ENCODE measurements at regions not wholly inside any gene's neighbourhood (a gene's known extent, or its start where the extent isn't known, plus 50 kb on each side); places are given as distances from the start of the nearest gene placed in this dataset.
"Not testable (repeated sequence)": the region's sequence is repeated elsewhere in the genome, so short reads cannot be mapped to it uniquely, and the experiment has no call there.

DNA sequence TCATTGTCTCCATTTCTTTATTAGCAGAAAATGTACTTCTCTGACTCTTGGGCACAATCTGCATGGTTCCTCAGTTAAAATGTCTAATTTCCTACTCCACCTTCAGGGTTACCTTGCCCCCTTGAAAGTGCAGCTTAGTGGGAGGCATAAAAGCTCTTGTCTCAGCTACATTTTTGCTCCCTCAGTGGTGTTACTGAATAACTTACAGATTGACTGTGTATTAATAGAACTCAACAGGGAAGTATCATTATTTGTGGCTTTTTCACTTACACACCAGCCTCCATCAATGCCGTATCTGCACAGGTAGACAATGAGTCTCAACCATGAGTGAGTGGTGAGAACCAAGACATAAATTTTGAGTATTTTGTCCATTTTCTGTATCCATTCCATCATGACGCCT lies 456.2 kb upstream of the MIR17HG start:
- Histone ChIP-seq H3K36me3 (ENCODE audit: control insufficient read depth in 1 of 2, insufficient read depth in 2 of 2, low read length in 2 of 2) (no peaks in the 10 kb centered on the region), H3K27me3 (ENCODE audit: control insufficient read depth in 1 of 2, insufficient read depth in 2 of 2, low read length in 2 of 2) (no peaks in the 10 kb centered on the region), H3K27ac (ENCODE audit: low read depth, low read length) (no peak overlapping the region), H3K9me3 (ENCODE audit: control insufficient read depth in 1 of 2, low read length in 2 of 2) (no peaks in the 10 kb centered on the region), H3K9ac (ENCODE audit: low read depth in 1 of 2, low read length in 2 of 2) (no peak overlapping the region), H3K4me1 (ENCODE audit: control insufficient read depth in 1 of 2, insufficient read depth in 2 of 2, low read length in 2 of 2) (no peaks in the 10 kb centered on the region), H3K4me3 (ENCODE audit: low read depth in 1 of 2, low read length in 2 of 2) (no peak overlapping the region)

DNA sequence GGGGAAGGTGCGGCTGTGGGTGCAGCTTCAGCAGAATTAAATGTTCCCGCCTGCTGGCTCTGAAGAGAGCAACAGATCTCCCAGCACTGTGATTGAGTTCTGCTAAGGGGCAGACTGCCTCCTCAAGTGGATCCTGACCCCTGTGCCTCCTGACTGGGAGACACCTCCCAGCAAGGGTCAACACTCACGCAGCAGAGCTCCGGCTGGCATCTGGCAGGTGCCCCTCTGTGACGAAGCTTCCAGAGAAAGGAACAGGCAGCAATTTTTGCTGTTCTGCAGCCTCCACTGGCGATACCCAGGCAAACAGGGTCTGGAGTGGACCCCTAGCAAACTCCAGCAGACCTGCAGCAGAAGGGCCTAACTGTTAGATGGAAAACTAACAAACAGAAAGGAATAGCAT lies 454.3 kb upstream of the MIR17HG start:
- H3K27me3 ChIP-seq (ENCODE audit: control insufficient read depth in 1 of 2, insufficient read depth in 2 of 2, low read length in 2 of 2); H3K4me1 ChIP-seq (ENCODE audit: control insufficient read depth in 1 of 2, insufficient read depth in 2 of 2, low read length in 2 of 2); H3K4me3 ChIP-seq (ENCODE audit: low read depth in 1 of 2, low read length in 2 of 2); H3K9me3 ChIP-seq (ENCODE audit: control insufficient read depth in 1 of 2, low read length in 2 of 2); H3K36me3 ChIP-seq (ENCODE audit: control insufficient read depth in 1 of 2, insufficient read depth in 2 of 2, low read length in 2 of 2); H3K27ac ChIP-seq (ENCODE audit: low read depth, low read length); H3K9ac ChIP-seq (ENCODE audit: low read depth in 1 of 2, low read length in 2 of 2): not testable (repeated sequence)

DNA sequence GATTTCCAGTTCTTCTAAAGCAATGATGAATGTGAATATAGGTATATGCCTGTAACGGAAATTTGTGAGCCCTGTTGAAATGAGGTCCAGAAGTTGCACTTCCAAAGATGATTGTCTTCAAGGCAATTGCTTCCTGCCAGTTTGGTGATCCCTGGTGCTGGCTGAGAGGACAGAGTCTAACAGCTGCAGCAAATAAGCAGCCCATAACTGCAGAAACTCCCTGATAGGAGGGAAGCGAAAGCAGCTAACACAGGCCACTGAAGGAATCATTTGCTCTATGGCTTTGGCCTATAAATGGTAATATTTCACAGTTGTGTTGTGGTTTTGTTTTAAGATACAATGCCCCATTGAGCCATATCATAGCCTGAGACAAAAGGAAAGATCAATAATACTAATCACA lies 451.5 kb upstream of the MIR17HG start:
- Histone ChIP-seq H3K4me3 (ENCODE audit: low read depth in 1 of 2, low read length in 2 of 2) (no peak overlapping the region), H3K9ac (ENCODE audit: low read depth in 1 of 2, low read length in 2 of 2) (no peak overlapping the region), H3K27me3 (ENCODE audit: control insufficient read depth in 1 of 2, insufficient read depth in 2 of 2, low read length in 2 of 2) (no peaks in the 10 kb centered on the region), H3K36me3 (ENCODE audit: control insufficient read depth in 1 of 2, insufficient read depth in 2 of 2, low read length in 2 of 2) (no peaks in the 10 kb centered on the region), H3K9me3 (ENCODE audit: control insufficient read depth in 1 of 2, low read length in 2 of 2) (no peaks in the 10 kb centered on the region), H3K4me1 (ENCODE audit: control insufficient read depth in 1 of 2, insufficient read depth in 2 of 2, low read length in 2 of 2) (no peaks in the 10 kb centered on the region), H3K27ac (ENCODE audit: low read depth, low read length) (no peak overlapping the region)

DNA sequence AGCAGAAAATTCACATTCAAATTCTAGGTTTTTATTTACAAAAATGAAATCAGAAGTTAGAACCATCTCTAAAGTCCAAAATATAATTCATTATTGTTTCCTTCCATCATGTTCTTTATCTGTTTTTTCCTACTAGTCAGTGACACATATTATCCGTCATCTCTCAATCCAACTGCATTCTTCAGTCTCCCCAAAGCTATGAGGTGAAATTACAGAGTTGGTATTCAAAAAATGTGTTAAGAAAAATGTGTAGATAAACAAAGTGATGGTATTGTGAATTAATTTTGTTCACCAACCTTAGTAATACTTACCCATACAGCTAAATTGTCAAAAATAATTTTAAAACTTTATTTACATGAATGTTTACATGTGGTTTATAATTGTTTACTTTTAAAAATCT lies 448.7 kb upstream of the MIR17HG start:
- H3K27me3 ChIP-seq (ENCODE audit: control insufficient read depth in 1 of 2, insufficient read depth in 2 of 2, low read length in 2 of 2): no peaks in the 10 kb centered on the region
- H3K36me3 ChIP-seq (ENCODE audit: control insufficient read depth in 1 of 2, insufficient read depth in 2 of 2, low read length in 2 of 2): no peaks in the 10 kb centered on the region
- H3K27ac ChIP-seq (ENCODE audit: low read depth, low read length): no peak overlapping the region
- H3K4me3 ChIP-seq (ENCODE audit: low read depth in 1 of 2, low read length in 2 of 2): no peak overlapping the region
- H3K9ac ChIP-seq (ENCODE audit: low read depth in 1 of 2, low read length in 2 of 2): no peak overlapping the region
- H3K4me1 ChIP-seq (ENCODE audit: control insufficient read depth in 1 of 2, insufficient read depth in 2 of 2, low read length in 2 of 2): no peaks in the 10 kb centered on the region
- no peaks in the 10 kb centered on the region for H3K9me3 ChIP-seq (ENCODE audit: control insufficient read depth in 1 of 2, low read length in 2 of 2)

DNA sequence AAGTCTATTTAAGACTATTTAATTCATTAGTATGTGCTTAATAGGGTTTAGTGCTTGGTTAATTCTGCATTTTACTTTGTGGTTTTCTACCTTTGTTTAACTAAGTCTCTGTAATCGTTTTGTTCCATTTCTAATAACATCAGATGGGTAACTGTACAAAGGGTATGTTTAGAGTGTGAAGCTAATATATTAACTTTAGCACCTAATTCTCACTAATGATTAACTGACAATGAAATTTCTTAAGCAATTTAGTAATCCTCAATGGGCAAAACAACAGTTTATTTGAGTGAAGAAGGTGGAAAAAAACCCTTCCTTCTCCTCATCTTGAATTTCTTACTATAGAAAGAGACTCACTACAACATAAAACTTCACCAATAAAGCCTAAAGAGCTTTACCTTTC lies 448.1 kb upstream of the MIR17HG start:
- Histone ChIP-seq H3K36me3 (ENCODE audit: control insufficient read depth in 1 of 2, insufficient read depth in 2 of 2, low read length in 2 of 2) (no peaks in the 10 kb centered on the region), H3K9me3 (ENCODE audit: control insufficient read depth in 1 of 2, low read length in 2 of 2) (no peaks in the 10 kb centered on the region), H3K4me3 (ENCODE audit: low read depth in 1 of 2, low read length in 2 of 2) (no peak overlapping the region), H3K27me3 (ENCODE audit: control insufficient read depth in 1 of 2, insufficient read depth in 2 of 2, low read length in 2 of 2) (no peaks in the 10 kb centered on the region), H3K27ac (ENCODE audit: low read depth, low read length) (no peak overlapping the region), H3K4me1 (ENCODE audit: control insufficient read depth in 1 of 2, insufficient read depth in 2 of 2, low read length in 2 of 2) (no peaks in the 10 kb centered on the region), H3K9ac (ENCODE audit: low read depth in 1 of 2, low read length in 2 of 2) (no peak overlapping the region)

DNA sequence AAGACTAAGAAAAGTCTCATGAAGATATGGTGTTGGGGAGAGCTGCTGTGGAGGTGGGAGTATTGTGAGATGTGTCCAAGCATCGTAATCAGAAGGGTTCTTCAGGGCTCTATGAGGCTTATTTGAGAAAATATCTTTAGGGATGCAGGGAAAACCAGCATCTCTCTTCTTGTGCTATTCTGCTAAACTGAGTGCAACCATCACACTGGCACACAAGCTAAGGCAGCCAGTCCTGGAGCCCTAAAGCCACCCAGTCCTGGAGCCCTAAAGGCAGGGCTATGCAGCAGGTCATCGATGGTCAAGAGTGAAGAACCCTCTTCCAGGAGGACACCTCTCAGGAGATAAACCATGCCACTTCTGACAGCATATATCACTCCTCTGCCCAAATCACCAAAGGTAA lies 445.2 kb upstream of the MIR17HG start:
- Histone ChIP-seq H3K27me3 (ENCODE audit: control insufficient read depth in 1 of 2, insufficient read depth in 2 of 2, low read length in 2 of 2) (no peaks in the 10 kb centered on the region), H3K4me1 (ENCODE audit: control insufficient read depth in 1 of 2, insufficient read depth in 2 of 2, low read length in 2 of 2) (no peaks in the 10 kb centered on the region), H3K4me3 (ENCODE audit: low read depth in 1 of 2, low read length in 2 of 2) (no peak overlapping the region), H3K27ac (ENCODE audit: low read depth, low read length) (no peak overlapping the region), H3K9me3 (ENCODE audit: control insufficient read depth in 1 of 2, low read length in 2 of 2) (no peaks in the 10 kb centered on the region), H3K36me3 (ENCODE audit: control insufficient read depth in 1 of 2, insufficient read depth in 2 of 2, low read length in 2 of 2) (no peaks in the 10 kb centered on the region), H3K9ac (ENCODE audit: low read depth in 1 of 2, low read length in 2 of 2) (no peak overlapping the region)

DNA sequence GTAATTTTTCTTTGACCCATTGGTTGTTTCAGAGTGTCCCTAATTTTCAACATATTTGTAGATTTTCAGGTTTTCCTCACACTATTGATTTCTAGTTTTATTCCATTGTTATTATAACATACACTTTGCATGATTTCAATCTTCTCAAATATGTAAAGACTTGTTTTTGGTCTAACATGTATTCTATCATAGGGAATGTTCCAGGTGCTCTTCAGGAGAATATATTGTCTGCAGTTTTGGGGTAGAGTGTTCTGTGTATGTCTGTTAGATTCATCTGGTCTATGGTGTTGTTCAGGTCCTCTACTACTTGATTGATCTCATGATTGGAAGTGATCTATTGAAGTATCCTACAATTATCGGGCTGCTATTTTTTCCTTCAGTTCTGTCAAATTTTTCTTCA lies 440.9 kb upstream of the MIR17HG start:
- Histone ChIP-seq H3K27ac (ENCODE audit: low read depth, low read length) (no peak overlapping the region), H3K27me3 (ENCODE audit: control insufficient read depth in 1 of 2, insufficient read depth in 2 of 2, low read length in 2 of 2) (no peaks in the 10 kb centered on the region), H3K36me3 (ENCODE audit: control insufficient read depth in 1 of 2, insufficient read depth in 2 of 2, low read length in 2 of 2) (no peaks in the 10 kb centered on the region), H3K9me3 (ENCODE audit: control insufficient read depth in 1 of 2, low read length in 2 of 2) (no peaks in the 10 kb centered on the region), H3K4me1 (ENCODE audit: control insufficient read depth in 1 of 2, insufficient read depth in 2 of 2, low read length in 2 of 2) (no peaks in the 10 kb centered on the region), H3K9ac (ENCODE audit: low read depth in 1 of 2, low read length in 2 of 2) (no peak overlapping the region), H3K4me3 (ENCODE audit: low read depth in 1 of 2, low read length in 2 of 2) (no peak overlapping the region)

DNA sequence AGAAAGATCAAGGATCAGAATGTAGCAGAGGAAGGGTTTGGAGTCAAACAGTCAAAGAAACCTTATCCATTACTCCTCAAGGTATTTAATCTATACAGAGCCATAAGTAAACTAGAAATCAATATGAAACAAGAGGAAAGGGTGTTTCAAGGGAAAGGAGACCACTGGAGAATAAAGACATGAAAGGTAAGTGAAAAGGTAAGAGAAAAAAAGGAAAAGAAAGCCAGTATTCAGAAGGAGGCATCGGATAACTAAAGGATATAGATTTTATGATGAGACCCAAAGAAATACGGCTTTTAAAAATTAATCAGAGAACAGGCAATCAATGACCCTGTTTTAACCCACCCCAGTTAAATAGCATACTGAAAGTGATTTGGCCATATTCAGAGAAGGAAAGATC lies 438.7 kb upstream of the MIR17HG start:
- Histone ChIP-seq H3K27me3 (ENCODE audit: control insufficient read depth in 1 of 2, insufficient read depth in 2 of 2, low read length in 2 of 2) (no peaks in the 10 kb centered on the region), H3K4me1 (ENCODE audit: control insufficient read depth in 1 of 2, insufficient read depth in 2 of 2, low read length in 2 of 2) (no peaks in the 10 kb centered on the region), H3K4me3 (ENCODE audit: low read depth in 1 of 2, low read length in 2 of 2) (no peak overlapping the region), H3K9ac (ENCODE audit: low read depth in 1 of 2, low read length in 2 of 2) (no peak overlapping the region), H3K27ac (ENCODE audit: low read depth, low read length) (no peak overlapping the region), H3K9me3 (ENCODE audit: control insufficient read depth in 1 of 2, low read length in 2 of 2) (no peaks in the 10 kb centered on the region), H3K36me3 (ENCODE audit: control insufficient read depth in 1 of 2, insufficient read depth in 2 of 2, low read length in 2 of 2) (no peaks in the 10 kb centered on the region)

DNA sequence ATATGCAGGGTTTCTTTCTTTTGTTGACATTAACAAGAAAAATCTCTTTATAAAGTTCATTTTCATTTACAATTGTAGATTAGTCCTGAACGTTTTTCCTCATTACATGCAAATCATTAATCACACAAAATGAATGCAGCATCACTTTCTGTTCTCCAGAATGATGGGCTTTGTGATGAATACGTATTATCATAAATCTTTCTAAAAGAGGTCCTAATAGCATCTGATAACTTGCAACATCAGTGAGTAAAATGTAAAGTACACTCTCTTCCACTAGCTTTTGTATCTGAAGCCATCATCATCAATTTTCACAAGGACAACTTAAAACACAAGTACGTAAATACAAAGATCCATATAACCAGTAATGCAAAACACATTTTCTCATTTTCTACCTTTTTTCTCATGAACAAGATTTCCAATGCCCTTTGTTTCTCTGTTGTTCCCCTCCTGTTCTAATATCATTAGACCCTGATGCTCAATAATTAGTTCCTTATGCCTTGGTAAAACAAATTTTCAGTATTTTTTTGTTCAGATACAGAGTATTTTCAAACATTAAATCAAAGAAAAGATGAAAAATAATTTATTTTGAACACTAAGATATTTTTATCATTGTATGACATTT lies 437.4 kb upstream of the MIR17HG start:
- Histone ChIP-seq H3K9ac (ENCODE audit: low read depth in 1 of 2, low read length in 2 of 2) (no peak overlapping the region), H3K4me1 (ENCODE audit: control insufficient read depth in 1 of 2, insufficient read depth in 2 of 2, low read length in 2 of 2) (no peaks in the 10 kb centered on the region)

DNA sequence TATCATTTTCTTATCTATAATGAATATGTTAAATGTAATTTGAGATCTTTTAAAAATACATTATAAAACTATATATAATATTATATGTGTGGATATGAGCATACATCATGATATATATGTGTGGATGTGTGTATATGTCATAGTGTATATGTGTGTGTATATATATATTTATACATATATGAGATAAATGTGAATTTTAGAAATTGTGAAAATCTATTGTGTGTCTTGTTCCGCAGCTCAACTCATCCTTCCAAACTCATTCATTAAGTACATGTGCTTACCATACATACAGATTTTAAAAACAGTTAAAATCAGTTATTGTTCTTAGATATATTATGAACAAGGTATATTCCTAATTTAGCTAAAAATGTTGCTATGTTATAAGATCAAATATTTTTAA lies 435.2 kb upstream of the MIR17HG start:
- no peaks in the 10 kb centered on the region for H3K9me3 ChIP-seq (ENCODE audit: control insufficient read depth in 1 of 2, low read length in 2 of 2)
- no peaks in the 10 kb centered on the region for H3K36me3 ChIP-seq (ENCODE audit: control insufficient read depth in 1 of 2, insufficient read depth in 2 of 2, low read length in 2 of 2)
- H3K4me3 ChIP-seq (ENCODE audit: low read depth in 1 of 2, low read length in 2 of 2): no peak overlapping the region
- H3K4me1 ChIP-seq (ENCODE audit: control insufficient read depth in 1 of 2, insufficient read depth in 2 of 2, low read length in 2 of 2): no peaks in the 10 kb centered on the region
- no peak overlapping the region for H3K9ac ChIP-seq (ENCODE audit: low read depth in 1 of 2, low read length in 2 of 2)
- no peak overlapping the region for H3K27ac ChIP-seq (ENCODE audit: low read depth, low read length)
- H3K27me3 ChIP-seq (ENCODE audit: control insufficient read depth in 1 of 2, insufficient read depth in 2 of 2, low read length in 2 of 2): no peaks in the 10 kb centered on the region

More for the DNA sequence above, 437.4 kb upstream of the MIR17HG start:
- Histone ChIP-seq H3K4me3 (ENCODE audit: low read depth in 1 of 2, low read length in 2 of 2) (no peak overlapping the region), H3K9me3 (ENCODE audit: control insufficient read depth in 1 of 2, low read length in 2 of 2) (no peaks in the 10 kb centered on the region), H3K27ac (ENCODE audit: low read depth, low read length) (no peak overlapping the region), H3K27me3 (ENCODE audit: control insufficient read depth in 1 of 2, insufficient read depth in 2 of 2, low read length in 2 of 2) (no peaks in the 10 kb centered on the region), H3K36me3 (ENCODE audit: control insufficient read depth in 1 of 2, insufficient read depth in 2 of 2, low read length in 2 of 2) (no peaks in the 10 kb centered on the region)

DNA sequence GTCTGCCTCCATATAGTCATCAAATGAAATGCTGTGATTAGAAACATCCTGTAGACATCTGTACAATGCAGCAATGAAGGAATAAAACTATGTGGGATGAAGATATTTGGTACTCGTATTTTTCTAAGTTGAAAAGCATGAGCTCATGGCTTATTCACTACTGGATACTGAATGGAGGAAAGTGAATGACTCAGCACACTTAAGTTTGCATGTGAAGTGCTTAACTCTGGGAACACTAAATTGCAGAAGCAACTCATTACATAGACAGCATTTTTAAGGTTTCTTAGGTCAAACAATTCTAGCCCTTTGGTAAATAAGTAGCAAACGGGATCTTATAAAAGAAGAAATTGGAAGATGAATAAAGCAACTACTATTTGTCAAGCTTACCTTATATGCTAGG lies 429.0 kb upstream of the MIR17HG start:
- Histone ChIP-seq H3K27me3 (ENCODE audit: control insufficient read depth in 1 of 2, insufficient read depth in 2 of 2, low read length in 2 of 2) (no peaks in the 10 kb centered on the region), H3K36me3 (ENCODE audit: control insufficient read depth in 1 of 2, insufficient read depth in 2 of 2, low read length in 2 of 2) (no peaks in the 10 kb centered on the region), H3K4me3 (ENCODE audit: low read depth in 1 of 2, low read length in 2 of 2) (no peak overlapping the region), H3K9ac (ENCODE audit: low read depth in 1 of 2, low read length in 2 of 2) (no peak overlapping the region), H3K9me3 (ENCODE audit: control insufficient read depth in 1 of 2, low read length in 2 of 2) (no peaks in the 10 kb centered on the region), H3K4me1 (ENCODE audit: control insufficient read depth in 1 of 2, insufficient read depth in 2 of 2, low read length in 2 of 2) (no peaks in the 10 kb centered on the region), H3K27ac (ENCODE audit: low read depth, low read length) (no peak overlapping the region)
